HCT116 (cell line): ENCODE measurements at regions not wholly inside any gene's neighbourhood (a gene's known extent, or its start where the extent isn't known, plus 50 kb on each side); places are given as distances from the start of the nearest gene placed in this dataset.

ENCODE experiments used
- ATAC-seq: fragments of 200-7000 bp; cut with Tn5 transposase; 2 replicates; pipeline ENCODE4 v1.9.1; 2020; ENCODE audit warnings: mild to moderate bottlenecking, moderate library complexity
- BruUV-seq: library from RNA; stranded (reverse); fragments of 400-500 nt; replicated peaks from 2 replicates; lab custom pipeline; 2021; lab: Mats Ljungman, UMichigan
- CTCF ChIA-PET: fragments of 300-600 bp; sonication (Branson Sonifier 250); formaldehyde crosslinking; loops from one replicate; lab custom pipeline; 2021; ENCODE audit warnings: antibody characterized with exemption; lab: Charles Lee
- POLR2A ChIA-PET: fragments of 300-600, 350-600 bp; sonication (Branson Sonifier 250); formaldehyde crosslinking; loops from one replicate; lab custom pipeline; 2021; ENCODE audit warnings: antibody characterized with exemption; lab: Charles Lee
- RAD21 ChIA-PET, 2 experiments: fragments of 300-600 bp; sonication (Branson Sonifier 250); formaldehyde crosslinking; loops; one replicate each; lab custom pipeline; 2023; ENCODE audit warnings: low total read pairs in 2 of 2; ENCODE audit not compliant: uncharacterized antibody in 2 of 2, unreplicated experiment in 2 of 2, low non-redundant PET in 1 of 2; lab: Charles Lee
- DNase-seq: peaks from one replicate; pipeline ENCODE4 v3.0.0-alpha.2; 2010; ENCODE audit warnings: low read depth, low spot score
- H2AFZ ChIP-seq: fragments of 200-600 bp; shearing (Covaris generic), sonication (generic); 2 replicates; pipeline ENCODE4 v1.6.1; 2017; ENCODE audit warnings: low read depth, mixed run types, mixed read lengths, antibody characterized with exemption, low read length; ENCODE audit not compliant: poor library complexity, severe bottlenecking
- H3K27ac ChIP-seq: 2 replicates; pipeline ENCODE4 v1.5.1; 2012; ENCODE audit warnings: low read depth, low read length
- H3K27me3 ChIP-seq: fragments of 200-600 bp; sonication (generic); 2 replicates; pipeline ENCODE4 v1.6.1; 2016; ENCODE audit warnings: mixed run types, low read length, mixed read lengths; ENCODE audit not compliant: insufficient read depth
- H3K36me3 ChIP-seq, 2 experiments: fragments of 200-500 bp in 1 of 2; fragments of 200-600 bp in 1 of 2; sonication (Bioruptor generic) in 1 of 2; sonication (generic) in 1 of 2; 2 replicates each; pipeline versions ENCODE4 v1.5.1 to v1.6.1; 2014 to 2016; ENCODE audit warnings: low read length in 2 of 2, inconsistent platforms in 1 of 2, mixed read lengths in 1 of 2, mixed run types in 1 of 2; ENCODE audit not compliant: insufficient read depth in 2 of 2, control insufficient read depth in 1 of 2
- H3K4me1 ChIP-seq, 2 experiments: fragments of 200-600 bp in 1 of 2; sonication (generic) in 1 of 2; 2 replicates each; pipeline versions ENCODE4 v1.5.1 to v1.6.1; 2012 to 2017; ENCODE audit warnings: low read length in 2 of 2, inconsistent platforms in 1 of 2, mild to moderate bottlenecking in 1 of 2, mixed read lengths in 1 of 2, mixed run types in 1 of 2, moderate library complexity in 1 of 2; ENCODE audit not compliant: insufficient read depth in 2 of 2, control insufficient read depth in 1 of 2
- H3K4me2 ChIP-seq: fragments of 200-600 bp; sonication (generic); 2 replicates; pipeline ENCODE4 v1.6.1; 2017; ENCODE audit warnings: mixed run types, low read length, mixed read lengths
- H3K4me3 ChIP-seq, 2 experiments: fragments of 200-600 bp in 1 of 2; sonication (generic) in 1 of 2; replicated peaks in 1 of 2; 2 replicates each; pipeline ENCODE4 v1.5.1; 2011 to 2016; ENCODE audit warnings: low read length in 2 of 2, control low read depth in 1 of 2, low read depth in 1 of 2, mild to moderate bottlenecking in 1 of 2, mixed read lengths in 1 of 2, mixed run types in 1 of 2
- H3K79me2 ChIP-seq: fragments of 200-600 bp; sonication (generic); 2 replicates; pipeline ENCODE4 v1.6.1; 2017; ENCODE audit warnings: mild to moderate bottlenecking, mixed run types, low read length, moderate library complexity, mixed read lengths; ENCODE audit not compliant: insufficient read depth
- H3K9ac ChIP-seq: fragments of 200-600 bp; sonication (generic); 2 replicates; pipeline ENCODE4 v1.6.1; 2016; ENCODE audit warnings: low read length, mixed read lengths
- H3K9me2 ChIP-seq: fragments of 200-600 bp; sonication (generic), shearing (Covaris generic); 2 replicates; pipeline ENCODE4 v1.6.1; 2017; ENCODE audit warnings: mixed run types, mild to moderate bottlenecking, moderate library complexity; ENCODE audit not compliant: insufficient read depth
- H3K9me3 ChIP-seq, 2 experiments: fragments of 200-500 bp in 1 of 2; fragments of 200-600 bp in 1 of 2; sonication (Bioruptor generic) in 1 of 2; sonication (generic) in 1 of 2; 2 replicates each; pipeline ENCODE4 v1.6.1; 2014 to 2017; ENCODE audit warnings: low read length in 2 of 2, mixed read lengths in 2 of 2, inconsistent platforms in 1 of 2, low read depth in 1 of 2, mild to moderate bottlenecking in 1 of 2, mixed run types in 1 of 2, moderate library complexity in 1 of 2; ENCODE audit not compliant: control insufficient read depth in 1 of 2, insufficient read depth in 1 of 2
- H4K20me1 ChIP-seq: fragments of 200-600 bp; sonication (generic), shearing (Covaris generic); 2 replicates; pipeline ENCODE4 v1.6.1; 2017; ENCODE audit warnings: mixed run types, mild to moderate bottlenecking, moderate library complexity; ENCODE audit not compliant: insufficient read depth
- CEBPB ChIP-seq: IDR thresholded peaks from 2 replicates; pipeline ENCODE4 v1.6.1; 2012; ENCODE audit warnings: low read depth
- RAD21 ChIP-seq: IDR thresholded peaks from 2 replicates; pipeline ENCODE4 v1.6.1; 2012; ENCODE audit warnings: low read depth, mild to moderate bottlenecking
- YY1 ChIP-seq: IDR thresholded peaks from 2 replicates; pipeline ENCODE4 v1.6.1; 2011; ENCODE audit warnings: low read length, low read depth, moderate library complexity, mild to moderate bottlenecking; ENCODE audit not compliant: insufficient replicate concordance; ENCODE audit errors: extremely low read depth
- intact Hi-C: fragments of 100-400 bp; cut with micrococcal nuclease; formaldehyde crosslinking; loops from 2 replicates; pipeline ENCODE4 v1.10.0; 2022
- TF ChIP-seq, protein P1 (sequence below), 3 experiments: fragments of 200-600 bp in 1 of 3; sonication (generic) in 1 of 3; IDR thresholded peaks in 2 of 3; conservative IDR thresholded peaks in 1 of 3; 2 replicates each; pipeline ENCODE4 v1.5.1; 2012 to 2017; ENCODE audit warnings: low read depth in 2 of 3, low read length in 2 of 3, antibody characterized with exemption in 1 of 3, borderline replicate concordance in 1 of 3, control low read depth in 1 of 3, mild to moderate bottlenecking in 1 of 3, mixed read lengths in 1 of 3, mixed run types in 1 of 3, moderate library complexity in 1 of 3; ENCODE audit not compliant: insufficient read depth in 1 of 3
- TF ChIP-seq, protein P2 (sequence below): IDR thresholded peaks from 2 replicates; pipeline ENCODE4 v1.6.1; 2012; ENCODE audit warnings: low read depth

DNA sequence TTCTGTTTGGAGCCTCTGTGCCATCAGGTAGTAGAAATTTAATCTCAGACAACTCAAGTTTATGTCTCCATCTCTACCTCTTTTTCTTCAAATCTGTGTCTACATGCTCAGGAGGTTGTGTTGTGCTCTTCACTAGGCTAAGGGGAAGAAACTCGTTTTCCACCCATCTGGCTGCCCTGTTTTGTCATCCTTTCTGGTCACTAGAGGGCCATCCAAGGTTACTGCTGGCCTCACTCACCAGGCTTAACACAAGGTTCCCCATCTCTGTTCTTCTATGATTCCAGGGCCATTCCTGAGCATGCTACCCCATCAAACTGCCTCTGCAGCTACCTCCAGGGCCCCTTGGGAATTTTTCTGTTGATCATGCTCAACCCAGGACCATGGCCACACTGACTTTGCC is 213.3 kb upstream of the FBXL7 start:
- Histone ChIP-seq H4K20me1 (no peaks in the 10 kb centered on the region), H3K4me3 (no peak overlapping the region), H3K36me3 (no peaks in the 10 kb centered on the region), H3K79me2 (no peaks in the 10 kb centered on the region), H2AFZ (no peak overlapping the region), H3K27ac (no peak overlapping the region), H3K27me3 (no peaks in the 10 kb centered on the region), H3K4me1 (no peaks in the 10 kb centered on the region), H3K9me3 (peaks cover 4 to 30% of the 10 kb centered on the region in 2 experiments; a peak in 2 of 4 replicates), H3K9me2 (no peaks in the 10 kb centered on the region), H3K4me2 (no peak overlapping the region), H3K9ac (no peak overlapping the region)
- CTCF ChIA-PET, result no interaction called here
- DNase-seq, result no peak
- RAD21 ChIA-PET, result no interaction called here
- no peak for TF ChIP-seq YY1
- no peak for TF ChIP-seq RAD21
- TF ChIP-seq, protein P1, sequence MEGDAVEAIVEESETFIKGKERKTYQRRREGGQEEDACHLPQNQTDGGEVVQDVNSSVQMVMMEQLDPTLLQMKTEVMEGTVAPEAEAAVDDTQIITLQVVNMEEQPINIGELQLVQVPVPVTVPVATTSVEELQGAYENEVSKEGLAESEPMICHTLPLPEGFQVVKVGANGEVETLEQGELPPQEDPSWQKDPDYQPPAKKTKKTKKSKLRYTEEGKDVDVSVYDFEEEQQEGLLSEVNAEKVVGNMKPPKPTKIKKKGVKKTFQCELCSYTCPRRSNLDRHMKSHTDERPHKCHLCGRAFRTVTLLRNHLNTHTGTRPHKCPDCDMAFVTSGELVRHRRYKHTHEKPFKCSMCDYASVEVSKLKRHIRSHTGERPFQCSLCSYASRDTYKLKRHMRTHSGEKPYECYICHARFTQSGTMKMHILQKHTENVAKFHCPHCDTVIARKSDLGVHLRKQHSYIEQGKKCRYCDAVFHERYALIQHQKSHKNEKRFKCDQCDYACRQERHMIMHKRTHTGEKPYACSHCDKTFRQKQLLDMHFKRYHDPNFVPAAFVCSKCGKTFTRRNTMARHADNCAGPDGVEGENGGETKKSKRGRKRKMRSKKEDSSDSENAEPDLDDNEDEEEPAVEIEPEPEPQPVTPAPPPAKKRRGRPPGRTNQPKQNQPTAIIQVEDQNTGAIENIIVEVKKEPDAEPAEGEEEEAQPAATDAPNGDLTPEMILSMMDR (IDR thresholded peaks at IDR 0.05 in 2 of 3, conservative IDR thresholded peaks at IDR 0.05 in 1 of 3; ENCODE audit: borderline replicate concordance in 1 of 3, insufficient read depth in 1 of 3, low read depth in 2 of 3, low read length in 2 of 3), result no peak
- no peak for TF ChIP-seq CEBPB
- TF ChIP-seq, protein P2, sequence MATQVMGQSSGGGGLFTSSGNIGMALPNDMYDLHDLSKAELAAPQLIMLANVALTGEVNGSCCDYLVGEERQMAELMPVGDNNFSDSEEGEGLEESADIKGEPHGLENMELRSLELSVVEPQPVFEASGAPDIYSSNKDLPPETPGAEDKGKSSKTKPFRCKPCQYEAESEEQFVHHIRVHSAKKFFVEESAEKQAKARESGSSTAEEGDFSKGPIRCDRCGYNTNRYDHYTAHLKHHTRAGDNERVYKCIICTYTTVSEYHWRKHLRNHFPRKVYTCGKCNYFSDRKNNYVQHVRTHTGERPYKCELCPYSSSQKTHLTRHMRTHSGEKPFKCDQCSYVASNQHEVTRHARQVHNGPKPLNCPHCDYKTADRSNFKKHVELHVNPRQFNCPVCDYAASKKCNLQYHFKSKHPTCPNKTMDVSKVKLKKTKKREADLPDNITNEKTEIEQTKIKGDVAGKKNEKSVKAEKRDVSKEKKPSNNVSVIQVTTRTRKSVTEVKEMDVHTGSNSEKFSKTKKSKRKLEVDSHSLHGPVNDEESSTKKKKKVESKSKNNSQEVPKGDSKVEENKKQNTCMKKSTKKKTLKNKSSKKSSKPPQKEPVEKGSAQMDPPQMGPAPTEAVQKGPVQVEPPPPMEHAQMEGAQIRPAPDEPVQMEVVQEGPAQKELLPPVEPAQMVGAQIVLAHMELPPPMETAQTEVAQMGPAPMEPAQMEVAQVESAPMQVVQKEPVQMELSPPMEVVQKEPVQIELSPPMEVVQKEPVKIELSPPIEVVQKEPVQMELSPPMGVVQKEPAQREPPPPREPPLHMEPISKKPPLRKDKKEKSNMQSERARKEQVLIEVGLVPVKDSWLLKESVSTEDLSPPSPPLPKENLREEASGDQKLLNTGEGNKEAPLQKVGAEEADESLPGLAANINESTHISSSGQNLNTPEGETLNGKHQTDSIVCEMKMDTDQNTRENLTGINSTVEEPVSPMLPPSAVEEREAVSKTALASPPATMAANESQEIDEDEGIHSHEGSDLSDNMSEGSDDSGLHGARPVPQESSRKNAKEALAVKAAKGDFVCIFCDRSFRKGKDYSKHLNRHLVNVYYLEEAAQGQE, result no peak
- ATAC-seq, result no peak
- intact Hi-C loops, result no loop called here
- POLR2A ChIA-PET, result no interaction called here
- BruUV-seq, result no TSS peak
